GM12801 (cell line): ENCODE measurements at regions not wholly inside any gene's neighbourhood (a gene's known extent, or its start where the extent isn't known, plus 50 kb on each side); places are given as distances from the start of the nearest gene placed in this dataset.

Source experiments
- CTCF ChIP-seq: IDR thresholded peaks from one replicate; pipeline ENCODE4 v1.5.1; 2011; ENCODE audit warnings: control low read depth; ENCODE audit not compliant: insufficient read length; ENCODE audit errors: extremely low read depth

GRCh38 chr4:170339522-170339921 lies 249.8 kb upstream of the AADAT start:
- TF ChIP-seq CTCF = no peak

DNA sequence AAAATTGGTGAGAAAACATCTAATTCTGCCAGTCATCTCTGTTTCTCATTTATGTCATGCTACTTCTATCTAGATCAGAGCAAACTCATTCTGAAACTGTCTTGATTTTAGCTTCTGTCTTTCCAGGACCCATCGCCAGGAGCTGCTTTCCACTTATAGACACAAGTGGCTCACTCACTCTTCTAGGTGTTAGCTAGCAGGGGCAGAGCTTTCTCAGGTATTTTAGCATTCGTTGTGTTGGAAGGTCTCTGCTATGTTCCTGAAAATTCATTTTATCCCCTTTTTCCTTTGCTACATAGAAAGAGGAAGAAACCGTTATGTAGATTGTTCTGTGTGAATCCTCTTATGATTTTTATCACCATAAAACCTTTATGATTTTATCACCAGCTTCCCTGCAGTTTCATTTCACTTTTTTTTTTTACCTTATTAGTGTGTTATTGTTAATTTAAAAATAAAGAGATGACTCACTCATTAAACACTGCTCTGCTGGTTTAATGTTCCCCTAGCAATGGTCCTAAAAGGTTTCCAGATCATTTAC lies 246.6 kb upstream of the AADAT start:
- TF ChIP-seq CTCF = no peak

- TF ChIP-seq CTCF = no peak
These were observed 235.8 kb upstream of the AADAT start for GRCh38 chr4:170325599-170325998.

- no peak for TF ChIP-seq CTCF
These were observed 233.9 kb upstream of the AADAT start for GRCh38 chr4:170323623-170324022.

DNA sequence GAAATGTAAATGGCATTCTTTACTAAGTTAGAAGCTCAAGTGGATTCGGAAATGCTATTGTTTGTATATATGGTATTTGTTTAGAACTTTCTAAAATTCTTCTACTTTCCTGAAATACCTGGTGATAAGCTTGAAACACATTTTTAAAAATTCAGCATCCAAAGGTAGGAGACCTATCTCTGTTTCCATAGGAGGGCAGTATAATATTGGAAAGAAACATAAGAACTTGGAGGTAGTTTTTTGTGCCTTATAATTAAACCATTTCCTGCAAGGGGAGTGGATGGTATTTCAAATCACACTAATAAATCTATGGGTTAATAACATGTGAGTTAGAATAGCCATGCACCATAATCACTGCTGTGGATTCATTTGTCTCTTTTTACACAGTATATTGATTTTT lies 217.4 kb upstream of the AADAT start:
- no peak for TF ChIP-seq CTCF

DNA sequence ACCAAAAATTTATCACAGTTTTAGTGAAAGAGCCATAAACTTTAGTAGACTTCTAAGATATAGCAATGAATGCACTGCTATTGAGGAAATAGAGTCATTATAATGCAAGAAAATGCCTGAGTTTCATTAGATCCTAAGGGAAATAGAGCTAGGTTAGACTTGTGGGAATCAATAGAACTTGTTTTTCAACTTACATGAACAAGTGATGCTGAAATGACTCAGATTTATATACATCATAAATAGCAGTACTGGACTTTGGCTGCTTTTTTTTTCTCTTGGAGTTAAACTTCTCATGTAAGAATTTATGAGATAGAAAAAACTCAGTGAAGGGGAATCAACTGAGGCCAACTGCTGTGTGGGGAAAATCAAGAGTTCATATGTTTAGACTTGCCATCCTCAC lies 216.5 kb upstream of the AADAT start:
- TF ChIP-seq CTCF = no peak

DNA sequence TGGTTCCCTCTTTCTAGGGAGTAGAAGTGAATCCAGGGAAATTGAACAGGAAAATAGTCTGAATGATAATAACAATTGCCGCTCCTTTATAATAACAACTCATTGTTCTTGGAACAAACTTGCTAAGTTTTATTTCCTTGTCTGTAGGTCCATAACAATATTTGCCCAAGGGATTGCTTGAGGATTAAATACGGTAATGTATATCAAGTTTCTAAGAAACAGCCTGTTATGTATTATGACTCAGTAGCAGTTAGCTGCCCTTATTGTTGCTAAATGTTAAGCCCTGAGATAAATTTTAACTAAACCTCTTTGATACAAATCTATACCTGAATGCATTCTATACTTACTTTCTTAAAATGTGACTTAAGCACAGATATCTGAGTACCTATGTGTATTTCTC lies 215.9 kb upstream of the AADAT start:
- TF ChIP-seq CTCF = no peak

- no peak for TF ChIP-seq CTCF
These were observed 191.3 kb upstream of the AADAT start for GRCh38 chr4:170281027-170281426.
